Activated B cell treated with CpG ODN at 0.5 μM for 24 hours (primary cell): ENCODE measurements at regions not wholly inside any gene's neighbourhood (a gene's known extent, or its start where the extent isn't known, plus 50 kb on each side); places are given as distances from the start of the nearest gene placed in this dataset.

Source experiments
- ATAC-seq: fragments of 200-7000 bp; cut with Tn5 transposase; one replicate; pipeline ENCODE4 v1.10.0; 2021; ENCODE audit warnings: low read depth, mild to moderate bottlenecking, moderate library complexity
- CTCF ChIA-PET: fragments of 350-600 bp; sonication (Branson Sonifier 250); formaldehyde crosslinking; loops from one replicate; lab custom pipeline; 2021; ENCODE audit warnings: antibody characterized with exemption; lab: Charles Lee
- POLR2A ChIA-PET: fragments of 350-600 bp; sonication (Branson Sonifier 250); formaldehyde crosslinking; loops from one replicate; lab custom pipeline; 2021; ENCODE audit warnings: antibody characterized with exemption; lab: Charles Lee
- DNase-seq: peaks from one replicate; pipeline ENCODE4 v3.0.0; 2022
- H3K27ac Mint-ChIP-seq: one replicate; pipeline ENCODE4 v1.8.0; 2020; ENCODE audit warnings: mixed read lengths
- H3K27me3 Mint-ChIP-seq: one replicate; pipeline ENCODE4 v1.8.0; 2021; ENCODE audit warnings: mixed read lengths
- H3K36me3 Mint-ChIP-seq: one replicate; pipeline ENCODE4 v1.8.0; 2021; ENCODE audit warnings: low read depth, mixed read lengths
- H3K4me1 Mint-ChIP-seq: one replicate; pipeline ENCODE4 v1.8.0; 2021; ENCODE audit warnings: mixed read lengths
- H3K4me3 Mint-ChIP-seq: one replicate; pipeline ENCODE4 v1.8.0; 2020; ENCODE audit warnings: mild to moderate bottlenecking, mixed read lengths
- H3K9me3 Mint-ChIP-seq: one replicate; pipeline ENCODE4 v1.8.0; 2020; ENCODE audit warnings: mixed read lengths
- CTCF ChIP-seq: fragments of 200-600 bp; IDR thresholded peaks from one replicate; pipeline ENCODE4 v1.8.0; 2022; ENCODE audit warnings: antibody characterized with exemption, mild to moderate bottlenecking
- intact Hi-C: fragments of 100-400 bp; cut with micrococcal nuclease; formaldehyde crosslinking; loops from one replicate; pipeline ENCODE4 v1.15.1; 2024

DNA sequence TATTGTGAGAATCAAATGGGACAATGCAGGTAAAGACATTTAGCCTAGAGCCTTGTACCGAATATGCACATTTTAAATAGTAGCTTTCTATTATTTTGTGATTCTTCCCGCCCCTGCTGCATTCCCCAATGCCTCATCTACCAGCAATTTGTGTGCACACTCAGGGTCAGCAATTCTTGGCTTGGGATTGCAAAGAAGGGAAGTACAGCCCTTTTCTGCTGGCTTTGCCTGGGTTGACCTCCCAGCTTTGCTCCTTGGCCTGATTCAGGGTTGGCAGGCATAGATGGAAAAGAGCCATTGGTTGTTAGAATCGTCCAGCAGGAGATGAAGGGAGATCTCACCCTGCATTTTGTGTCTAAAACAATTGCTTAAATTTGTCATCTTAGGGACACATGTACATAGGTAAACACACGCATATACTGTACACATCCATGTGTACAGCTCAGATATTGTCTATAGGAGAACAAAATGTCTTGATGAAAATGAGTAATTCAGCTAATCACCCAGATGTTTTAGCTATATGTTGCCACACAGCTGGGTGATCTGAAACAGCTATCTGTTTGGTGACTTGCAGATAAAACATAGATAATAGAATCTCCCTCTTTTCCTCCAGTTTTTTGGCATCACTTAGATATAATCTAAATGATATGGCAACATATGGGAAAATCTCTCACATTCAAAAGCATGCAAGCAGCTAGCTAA lies 340.9 kb upstream of the TBL1XR1 start:
- no peak for ATAC-seq
- DNase-seq, result no peak
- ChIA-PET POLR2A (interaction anchor here (0.5 to 1.0 kb wide), 4 partner anchors 178 to 487 kb away, joined by 3 to 6 read pairs (median 6); no protein-coding TSS in a partner anchor), CTCF (interaction anchor here (1.5 kb wide), 1 partner anchor 126 kb away, joined by 5 read pairs; no protein-coding TSS in a partner anchor)
- TF ChIP-seq CTCF, result no peak
- intact Hi-C loops, result no loop called here
- H3K27ac Mint-ChIP-seq, result peak overlapping the region; percentile 81
- H3K36me3 Mint-ChIP-seq, result no peaks in the 10 kb centered on the region
- peaks cover 33% of the 10 kb centered on the region for H3K4me1 Mint-ChIP-seq
- H3K9me3 Mint-ChIP-seq, result no peaks in the 10 kb centered on the region
- peak overlapping the region; percentile 64 for H3K4me3 Mint-ChIP-seq
- no peaks in the 10 kb centered on the region for H3K27me3 Mint-ChIP-seq

DNA sequence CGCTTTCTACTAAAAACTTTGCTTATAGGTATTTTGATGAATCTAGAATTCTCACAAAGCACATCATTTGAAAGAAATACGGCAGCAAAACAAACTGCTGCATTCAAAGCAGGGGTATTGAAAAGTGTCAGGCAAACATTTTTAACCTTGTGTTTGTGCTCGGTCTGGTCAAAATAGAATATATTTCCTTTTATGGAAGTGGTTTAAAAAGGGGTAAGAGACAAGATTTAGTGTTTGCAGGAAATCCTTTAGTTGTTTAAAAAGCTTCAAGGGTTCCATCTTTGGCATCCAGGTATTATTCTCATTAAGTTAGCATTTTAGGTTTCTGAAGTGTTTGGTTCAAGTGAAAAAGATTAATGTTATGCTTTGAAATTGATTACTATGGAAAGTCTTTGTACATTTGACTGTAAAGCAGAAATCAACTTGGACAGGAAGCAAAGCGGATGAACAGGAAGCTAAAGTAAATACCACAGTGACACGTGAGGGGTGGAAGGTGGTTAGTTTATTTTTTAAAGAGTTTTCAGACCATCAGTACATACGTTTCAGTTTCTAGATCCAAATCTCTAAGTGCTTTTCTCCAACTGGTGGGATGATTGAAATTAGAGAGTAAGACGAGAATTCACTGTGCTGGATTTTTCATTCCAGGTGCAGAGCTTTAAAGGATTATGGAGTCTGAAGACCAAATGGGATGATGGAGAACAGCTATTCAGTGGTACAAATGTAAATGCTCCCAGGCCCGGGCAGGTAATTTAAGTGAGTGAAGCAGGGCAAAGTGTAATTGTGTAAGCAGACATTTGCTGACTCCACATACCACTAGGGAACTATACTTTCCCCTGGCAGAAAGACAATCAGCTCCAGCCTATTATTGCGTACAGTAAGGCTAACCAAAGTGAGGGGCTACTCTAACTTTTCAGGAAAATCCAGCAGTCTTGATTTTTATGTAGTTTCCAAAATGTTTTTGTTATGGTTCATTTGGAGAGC lies 341.8 kb upstream of the TBL1XR1 start:
- CTCF ChIA-PET, result interaction anchor here (1.5 kb wide), 1 partner anchor 125 kb away, joined by 5 read pairs; no protein-coding TSS in a partner anchor
- TF ChIP-seq CTCF, result no peak
- H3K27me3 Mint-ChIP-seq, result no peaks in the 10 kb centered on the region
- H3K4me3 Mint-ChIP-seq, result peak overlapping the region; percentile 64
- ATAC-seq (peak; percentile 54), DNase-seq (no peak)
- H3K36me3 Mint-ChIP-seq, result no peaks in the 10 kb centered on the region
- H3K27ac Mint-ChIP-seq, result peak overlapping the region; percentile 81
- no peaks in the 10 kb centered on the region for H3K9me3 Mint-ChIP-seq
- intact Hi-C loops, result no loop called here
- H3K4me1 Mint-ChIP-seq, result peaks cover 33% of the 10 kb centered on the region
- POLR2A ChIA-PET, result interaction anchor here (1.0 kb wide), 2 partner anchors 179 to 201 kb away, joined by 3 to 5 read pairs; no protein-coding TSS in a partner anchor

- Mint-ChIP-seq H3K27ac (no peak overlapping the region), H3K4me3 (no peak overlapping the region), H3K27me3 (no peaks in the 10 kb centered on the region), H3K4me1 (peaks cover 33% of the 10 kb centered on the region), H3K9me3 (no peaks in the 10 kb centered on the region), H3K36me3 (no peaks in the 10 kb centered on the region)
- intact Hi-C loops, result no loop called here
- ATAC-seq (no peak), DNase-seq (no peak)
- TF ChIP-seq CTCF, result no peak
- ChIA-PET POLR2A (no interaction called here), CTCF (no interaction called here)
These were observed 344.3 kb upstream of the TBL1XR1 start for GRCh38 chr3:177541541-177541940.

DNA sequence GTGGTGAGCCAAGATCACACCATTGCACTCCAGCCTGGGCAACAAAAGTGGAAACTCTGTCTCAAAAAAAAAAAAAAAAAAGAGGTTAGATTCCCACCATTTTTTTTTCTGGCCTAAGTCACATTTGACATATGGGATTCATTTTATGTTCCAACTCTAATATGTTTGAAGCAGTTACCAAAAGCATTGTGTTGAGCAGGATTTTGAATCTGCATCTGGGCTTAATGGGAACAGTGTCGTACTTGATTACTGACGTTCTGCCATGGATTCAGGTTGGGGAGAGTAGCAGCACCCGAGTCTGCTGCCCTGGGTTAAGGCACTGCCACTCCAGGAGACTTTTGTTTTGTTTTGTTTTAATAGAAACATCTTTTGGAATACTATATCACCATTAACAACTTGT lies 348.7 kb upstream of the TBL1XR1 start:
- Mint-ChIP-seq H3K4me3 (no peak overlapping the region), H3K9me3 (no peaks in the 10 kb centered on the region), H3K27me3 (no peaks in the 10 kb centered on the region), H3K27ac (no peak overlapping the region), H3K36me3 (no peaks in the 10 kb centered on the region), H3K4me1 (peaks cover 4% of the 10 kb centered on the region)
- no peak for TF ChIP-seq CTCF
- DNase-seq (no peak), ATAC-seq (no peak)
- POLR2A ChIA-PET, result no interaction called here
- intact Hi-C loops, result no loop called here
- CTCF ChIA-PET, result no interaction called here
